GM18951 (cell line): ENCODE measurements at regions not wholly inside any gene's neighbourhood (a gene's known extent, or its start where the extent isn't known, plus 50 kb on each side); places are given as distances from the start of the nearest gene placed in this dataset.
"Not testable (repeated sequence)": the region's sequence is repeated elsewhere in the genome, so short reads cannot be mapped to it uniquely, and the experiment has no call there.

Experiments used
- POLR2A ChIP-seq: IDR thresholded peaks from 4 replicates; pipeline ENCODE4 v1.6.1; 2011; ENCODE audit warnings: mild to moderate bottlenecking; ENCODE audit not compliant: insufficient read length, insufficient read depth; ENCODE audit errors: extremely low read depth
- in situ Hi-C: fragments of 300-500 bp; cut with MboI; formaldehyde crosslinking; loops from one replicate; pipeline ENCODE4 v1.12.0; 2022; ENCODE audit warnings: low sequenced_read_pairs, mixed read lengths, inconsistent platforms; ENCODE audit not compliant: unreplicated experiment

GRCh38 chr9:87387351-87388011 is 110.2 kb upstream of the DAPK1 start:
- in situ Hi-C loops, result no loop called here
- TF ChIP-seq POLR2A, result no peak

- in situ Hi-C loops, result not testable (repeated sequence)
Observed at GRCh38 chr9:87388708-87389107, 109.0 kb upstream of the DAPK1 start.

- no peak for TF ChIP-seq POLR2A
- in situ Hi-C loops, result no loop called here
Observed at GRCh38 chr9:87389936-87390335, 107.7 kb upstream of the DAPK1 start.

GRCh38 chr9:87390361-87390760 is 107.3 kb upstream of the DAPK1 start:
- in situ Hi-C loops, result no loop called here

DNA sequence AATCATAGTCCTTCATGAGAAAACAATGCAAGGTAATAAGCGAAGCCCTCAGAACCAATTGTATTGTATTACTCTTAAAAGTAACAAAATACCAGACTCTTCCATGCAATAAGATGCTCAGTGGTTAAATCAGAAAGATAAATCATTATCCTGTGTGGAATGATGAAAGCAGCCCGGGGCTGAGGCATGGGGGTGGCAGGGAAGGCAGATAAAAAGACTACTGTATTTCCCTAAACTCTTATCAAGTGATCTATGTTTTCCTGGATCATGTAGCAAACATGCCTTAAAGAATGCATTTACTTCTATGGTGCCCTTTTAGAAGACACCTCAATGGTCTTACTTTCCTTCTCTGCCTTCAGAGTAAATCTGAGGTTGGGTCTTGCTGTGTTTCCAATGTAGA is 105.6 kb upstream of the DAPK1 start:
- no peak for TF ChIP-seq POLR2A
- in situ Hi-C loops, result no loop called here

More at GRCh38 chr9:87390361-87390760, 107.3 kb upstream of the DAPK1 start:
- TF ChIP-seq POLR2A, result no peak

DNA sequence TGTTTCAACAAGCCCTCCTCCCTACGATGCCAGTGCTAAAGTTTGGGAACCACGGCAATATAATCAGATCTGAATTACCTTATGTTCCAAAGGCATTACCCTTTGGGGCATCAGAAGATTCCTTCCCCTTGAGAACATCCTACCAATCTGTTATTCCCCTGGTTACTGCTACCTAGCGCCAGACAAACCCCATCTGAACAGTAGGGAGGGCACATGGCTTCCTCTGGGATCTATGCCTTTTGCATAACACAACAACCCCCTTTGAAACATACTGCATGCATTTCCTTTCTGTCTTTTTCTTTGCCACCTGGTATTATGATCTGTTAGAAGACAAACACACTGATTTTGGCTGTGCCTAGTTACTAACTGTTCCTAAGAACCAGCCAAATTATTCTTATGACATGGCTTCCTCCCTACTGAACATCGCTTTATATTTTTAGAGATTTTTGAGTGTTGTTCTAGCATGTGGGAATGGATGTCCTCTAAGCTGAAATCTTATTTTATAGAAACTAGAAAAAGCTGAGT is 103.9 kb upstream of the DAPK1 start:
- in situ Hi-C loops, result no loop called here
- no peak for TF ChIP-seq POLR2A

DNA sequence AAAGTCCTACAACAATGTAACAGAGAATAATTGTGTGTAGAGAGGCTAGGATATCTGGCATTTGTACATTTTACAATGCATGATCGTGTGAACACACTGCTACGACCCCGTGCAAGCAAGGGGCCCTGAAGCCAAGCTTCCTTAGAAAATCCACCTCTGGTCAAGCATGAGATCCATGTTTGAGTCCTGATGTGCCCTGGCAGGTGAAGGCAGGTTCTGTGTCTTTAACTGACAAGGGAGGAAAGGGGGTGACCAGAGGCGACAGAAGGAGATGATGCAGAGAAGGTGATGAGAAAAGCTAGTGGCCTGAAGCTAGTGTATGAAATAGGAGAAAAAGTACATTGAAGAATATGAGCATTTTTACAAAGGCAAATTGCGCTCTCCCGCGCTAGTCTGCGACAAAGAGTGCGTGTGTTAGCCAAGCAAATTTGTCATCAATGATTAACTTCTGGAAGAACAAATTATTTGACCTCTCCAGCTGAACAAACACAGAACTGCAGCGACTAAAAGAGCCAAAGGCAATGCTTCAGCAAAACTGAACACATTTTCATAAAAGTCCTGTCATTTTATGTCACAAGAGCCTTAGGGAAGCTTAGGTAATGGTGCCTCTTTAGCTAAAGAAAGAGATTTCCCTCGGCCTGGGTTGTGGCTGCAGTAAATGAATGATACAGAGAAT is 101.7 kb upstream of the DAPK1 start:
- in situ Hi-C loops, result no loop called here
- TF ChIP-seq POLR2A, result no peak

- in situ Hi-C loops, result no loop called here
- TF ChIP-seq POLR2A, result no peak
Observed at GRCh38 chr9:87401681-87402080, 96.0 kb upstream of the DAPK1 start.

- in situ Hi-C loops, result no loop called here
- TF ChIP-seq POLR2A, result no peak
Observed at GRCh38 chr9:87402537-87402936, 95.1 kb upstream of the DAPK1 start.

GRCh38 chr9:87405677-87406542 is 91.8 kb upstream of the DAPK1 start:
- in situ Hi-C loops, result no loop called here
- no peak for TF ChIP-seq POLR2A

GRCh38 chr9:87406543-87407166 is 91.0 kb upstream of the DAPK1 start:
- no peak for TF ChIP-seq POLR2A
- in situ Hi-C loops, result no loop called here

- in situ Hi-C loops, result not testable (repeated sequence)
Observed at GRCh38 chr9:87410047-87411005, 87.3 kb upstream of the DAPK1 start.
